ENCODE measurements at regions not wholly inside any gene's neighbourhood (a gene's known extent, or its start where the extent isn't known, plus 50 kb on each side); places are given as distances from the start of the nearest gene placed in this dataset.

DNA sequence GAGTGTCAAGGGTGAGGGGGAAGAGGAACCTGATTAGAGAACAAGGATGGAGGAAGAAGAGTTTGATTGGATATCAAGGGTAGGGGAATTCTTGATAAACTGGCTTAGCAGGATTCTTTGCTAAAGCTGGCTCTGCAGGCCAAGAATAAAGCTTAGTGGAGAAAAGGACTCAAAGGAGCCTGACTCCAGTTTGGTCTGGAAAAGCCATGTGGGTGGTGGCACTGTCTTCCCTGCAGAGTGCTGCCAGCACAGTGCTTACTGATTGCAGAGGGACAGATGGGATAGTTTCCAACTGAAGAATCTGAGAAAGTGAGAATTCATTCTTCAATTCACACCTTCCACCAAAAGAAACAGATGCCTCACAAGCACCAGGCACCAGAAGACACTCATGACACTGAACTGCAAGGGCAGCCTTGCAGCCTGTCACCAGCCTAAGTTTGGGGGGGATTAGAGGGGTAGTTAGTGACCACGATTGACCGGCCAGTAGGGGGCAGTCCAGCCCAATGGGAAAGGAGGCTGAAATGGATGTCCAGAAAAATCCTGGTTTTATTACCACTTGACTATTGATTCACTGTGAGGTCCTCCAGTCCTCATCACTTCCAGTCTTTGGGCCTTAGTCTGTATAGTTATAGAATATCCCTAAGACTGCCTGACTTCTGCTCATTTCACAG is 334.5 kb downstream of the SMAD2 start:
- no peak for DNase-seq

DNA sequence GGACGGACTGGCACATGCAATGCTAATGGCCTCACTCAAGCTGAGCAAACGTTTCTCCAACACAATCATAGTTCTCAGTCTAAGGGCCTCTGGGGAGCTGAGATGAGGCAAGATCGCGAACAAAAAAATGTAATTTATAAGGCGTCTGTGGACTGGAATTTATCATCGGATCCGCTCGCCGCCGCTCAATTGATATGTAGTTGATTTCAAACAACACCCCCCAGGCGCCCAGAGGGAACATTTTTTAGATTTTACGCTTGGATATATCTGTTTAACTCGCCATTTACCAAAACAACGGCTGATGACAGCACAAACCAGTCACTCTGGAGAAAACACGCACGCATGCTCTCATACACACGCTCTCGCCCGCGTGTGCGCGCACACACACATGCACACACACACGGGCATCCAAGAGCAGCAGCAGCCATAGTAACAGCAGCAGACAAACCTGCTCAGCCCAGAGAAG is 335.8 kb downstream of the SMAD2 start:
- no peak for DNase-seq

DNA sequence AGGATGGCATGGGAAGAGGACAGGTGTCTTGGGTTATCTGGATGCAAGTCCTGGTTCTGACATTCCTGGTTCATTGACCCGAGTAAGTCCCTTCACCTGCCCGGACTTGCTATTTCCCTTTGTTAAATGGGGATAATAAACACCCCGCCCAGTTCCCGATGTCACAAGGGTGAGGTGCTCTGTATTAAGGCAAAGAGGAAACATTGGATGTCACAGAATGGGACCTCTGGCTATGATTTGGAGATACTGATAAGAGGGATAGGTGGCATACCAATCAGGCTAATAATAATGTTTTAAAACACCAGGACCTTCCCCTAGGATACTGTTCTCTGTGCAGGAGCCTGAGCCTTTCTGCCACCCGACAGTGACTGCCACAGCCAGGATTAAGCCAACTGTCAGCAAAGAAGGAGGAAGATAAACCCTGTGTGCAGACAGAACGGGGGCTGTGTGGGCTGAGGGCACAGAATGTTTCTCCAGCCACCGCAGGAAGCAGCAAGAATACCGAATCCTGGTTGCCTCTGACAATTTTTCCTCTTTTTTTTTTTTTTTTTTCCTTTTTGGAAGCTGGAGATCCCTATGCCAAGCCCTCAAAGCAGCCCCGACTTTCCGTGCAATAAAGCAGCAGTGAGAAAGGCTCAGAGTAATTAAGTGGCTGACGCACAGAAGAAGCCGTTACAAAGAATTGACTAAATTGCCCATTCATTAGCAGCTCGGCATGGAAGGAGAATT is 336.6 kb downstream of the SMAD2 start:
- DNase-seq, result no peak

DNA sequence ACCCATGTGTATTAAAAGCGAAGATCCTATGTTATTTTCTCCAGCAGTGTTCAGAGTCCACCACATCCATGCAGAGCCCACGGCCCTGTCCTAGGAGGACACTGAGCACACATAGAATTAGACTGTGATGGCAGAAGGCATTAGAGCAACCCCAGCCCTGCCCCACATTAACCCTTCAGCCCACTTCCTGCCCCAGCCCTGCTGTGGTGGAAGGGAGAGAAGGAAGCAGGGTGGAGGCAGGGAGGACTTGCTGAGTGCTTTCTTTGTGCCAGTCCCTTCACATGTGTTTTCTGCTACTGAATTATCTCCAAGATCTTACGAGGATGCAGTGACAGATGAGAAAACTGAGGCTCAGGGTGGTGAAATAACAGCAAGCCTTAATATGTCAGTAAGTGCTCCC is 339.0 kb downstream of the SMAD2 start:
- no peak for DNase-seq

DNA sequence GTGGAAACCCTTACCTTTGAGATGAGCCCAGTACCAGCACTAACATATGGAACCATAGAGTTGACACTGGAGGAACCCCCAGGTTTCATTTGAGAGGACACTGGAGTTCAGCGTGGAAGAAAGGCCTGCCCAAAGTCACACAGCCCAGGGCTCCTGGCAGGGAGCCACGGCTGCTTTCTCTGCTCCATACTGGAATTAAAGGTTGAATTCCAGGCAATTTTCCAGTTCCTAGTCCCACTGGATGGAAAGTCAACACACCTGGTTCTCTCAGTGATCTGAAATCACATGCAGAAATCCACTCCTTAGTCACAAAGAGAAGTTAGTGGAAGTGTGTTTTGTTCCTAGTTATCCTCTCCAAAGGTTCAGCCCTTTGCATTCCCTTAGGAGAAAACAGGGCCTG is 336.1 kb upstream of the SKOR2 start:
- DNase-seq, result no peak

DNA sequence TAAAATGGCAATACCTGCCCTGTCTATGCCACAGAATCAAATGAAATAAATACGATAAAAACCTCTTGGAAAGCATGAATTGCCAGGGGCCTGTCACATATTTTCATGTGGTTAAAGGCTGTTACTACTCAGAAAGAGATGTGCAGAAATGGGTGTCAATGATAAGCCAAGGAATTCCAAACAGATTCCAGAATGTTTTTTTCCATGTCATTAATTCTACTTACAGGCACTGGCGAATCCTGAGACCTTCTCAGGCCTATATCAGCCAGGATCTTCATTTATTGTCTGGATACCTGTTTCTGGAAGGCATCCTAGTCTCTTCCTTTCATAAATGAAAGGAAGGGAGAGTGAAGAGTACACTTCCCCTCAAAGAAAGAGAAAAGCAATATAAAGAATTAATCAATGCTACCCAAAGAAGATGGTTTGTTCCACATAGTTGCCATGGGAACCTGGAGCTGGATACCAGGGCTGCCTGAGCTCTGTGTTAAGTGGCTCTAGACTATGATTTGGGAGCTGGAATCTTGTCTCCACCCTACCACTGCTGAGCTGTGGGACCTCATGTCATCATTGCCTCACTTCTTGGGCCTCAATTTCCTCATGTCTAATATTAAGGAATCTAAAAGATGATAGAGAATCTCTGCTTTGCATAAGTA is 335.1 kb upstream of the SKOR2 start:
- no peak for DNase-seq

DNA sequence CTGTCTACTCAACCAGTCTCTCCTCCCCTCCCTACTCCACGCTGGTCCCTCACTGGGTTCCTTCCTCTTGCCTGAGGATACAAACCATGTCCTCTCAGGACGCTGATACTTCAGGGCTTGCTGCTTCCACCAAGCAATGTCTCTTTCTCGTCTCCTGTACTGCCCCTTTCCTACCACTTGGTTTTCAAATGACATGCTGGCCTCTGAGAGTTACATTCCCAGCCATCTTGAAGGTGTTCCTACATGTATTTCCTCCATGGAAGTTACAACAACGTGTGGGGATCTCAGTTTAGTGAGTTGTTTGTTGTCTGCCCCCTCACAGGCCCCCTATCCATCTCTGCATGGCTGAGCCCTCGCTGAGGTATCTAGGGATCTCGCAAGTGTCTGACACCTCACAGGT is 334.5 kb upstream of the SKOR2 start:
- no peak for DNase-seq

DNA sequence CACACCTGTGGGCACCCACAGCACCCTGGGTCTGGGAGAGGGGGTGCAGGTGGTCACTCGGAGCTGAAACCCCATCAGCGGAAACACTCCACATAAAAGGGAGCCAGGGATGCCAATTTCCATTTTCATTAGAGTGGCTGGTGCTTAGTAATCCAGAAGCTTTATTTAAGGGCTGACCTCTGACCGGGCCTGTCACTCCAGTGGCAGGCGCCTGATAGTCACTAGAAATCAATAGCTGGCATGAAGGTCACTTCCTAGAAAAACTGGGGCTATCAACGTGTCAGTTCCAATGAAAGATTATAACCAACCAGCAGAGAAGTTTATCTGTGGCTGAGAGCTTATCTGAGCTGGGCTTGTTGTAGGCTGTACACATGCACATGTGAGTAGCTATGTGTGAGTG is 333.7 kb upstream of the SKOR2 start:
- no peak for DNase-seq

DNA sequence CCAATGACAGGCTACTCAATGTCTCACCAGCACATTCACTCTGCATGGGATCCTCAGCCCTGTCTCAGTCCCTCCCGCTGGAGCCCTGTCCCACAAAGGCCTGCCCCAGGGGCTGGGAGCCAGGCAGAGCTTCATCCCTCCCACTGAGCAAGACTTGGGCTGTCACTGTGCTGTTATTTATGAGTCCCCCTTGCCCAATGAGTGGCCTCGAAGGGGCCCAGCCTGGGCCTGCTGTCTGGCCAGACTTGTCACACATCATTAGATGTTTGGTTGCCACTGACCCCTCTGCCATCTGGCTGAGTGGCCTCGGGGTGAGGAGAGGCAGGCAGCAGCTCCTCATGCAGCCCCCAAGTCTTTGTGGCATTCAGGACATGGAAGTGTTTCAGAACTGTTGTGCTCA is 330.6 kb upstream of the SKOR2 start:
- no peak for DNase-seq

DNA sequence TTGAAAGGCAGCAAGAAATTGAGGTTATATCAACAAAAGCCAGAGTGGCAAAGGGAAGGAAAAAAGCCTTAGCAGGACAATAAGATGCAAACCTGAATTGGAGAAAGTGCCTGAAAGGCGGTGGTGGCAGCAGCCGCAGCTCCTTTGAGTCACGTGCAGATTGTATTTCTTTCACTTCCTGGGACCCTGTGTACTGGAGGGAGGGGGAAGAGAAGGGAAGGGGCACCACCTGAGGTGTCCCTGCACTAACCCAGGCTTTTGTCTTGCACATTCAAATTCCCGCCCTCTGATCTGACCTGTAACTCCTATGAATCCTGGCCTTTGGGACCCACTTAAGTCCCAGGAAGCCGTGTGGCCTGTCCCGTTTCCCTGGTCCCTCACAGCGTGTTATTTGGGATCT is 326.1 kb upstream of the SKOR2 start:
- DNase-seq, result no peak

DNA sequence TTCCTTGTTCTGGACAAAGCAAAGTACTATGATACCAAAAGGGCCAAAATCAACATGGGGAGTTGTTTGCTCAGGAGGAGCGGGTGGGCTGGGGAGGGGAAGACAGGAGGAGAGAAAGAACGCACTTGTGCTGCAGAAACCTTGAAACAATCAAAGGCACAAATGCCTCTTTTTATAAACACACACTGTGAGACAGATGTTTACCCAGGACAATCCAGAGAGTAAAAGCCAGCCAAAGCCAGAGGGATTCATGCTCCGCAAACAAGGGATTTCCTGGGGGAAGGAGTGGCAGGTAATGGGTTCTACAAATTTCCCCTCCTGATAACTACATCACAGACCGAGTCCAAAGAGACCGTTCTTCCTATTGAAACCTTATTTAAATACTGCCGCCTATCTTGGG is 323.5 kb upstream of the SKOR2 start:
- no peak for DNase-seq

DNA sequence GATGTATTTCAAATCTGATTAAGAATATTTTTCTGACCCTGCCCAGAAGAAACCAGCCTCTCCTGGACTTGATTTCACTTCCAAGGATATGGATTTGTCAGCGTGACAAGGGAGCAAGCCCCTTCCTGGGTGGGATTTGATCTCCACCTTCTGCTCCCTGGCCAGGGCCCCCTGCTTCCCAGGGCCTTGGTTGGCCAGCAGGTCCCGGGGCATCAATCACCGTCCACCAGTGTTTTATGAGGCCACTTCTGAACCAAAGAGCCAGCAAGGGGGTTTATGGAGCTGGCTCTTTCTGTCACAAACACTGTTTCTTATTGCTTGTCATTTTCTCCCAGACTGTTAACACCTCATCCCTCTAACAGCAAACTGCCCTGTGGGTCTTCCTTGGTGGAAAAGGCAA is 320.5 kb upstream of the SKOR2 start:
- DNase-seq, result no peak

DNA sequence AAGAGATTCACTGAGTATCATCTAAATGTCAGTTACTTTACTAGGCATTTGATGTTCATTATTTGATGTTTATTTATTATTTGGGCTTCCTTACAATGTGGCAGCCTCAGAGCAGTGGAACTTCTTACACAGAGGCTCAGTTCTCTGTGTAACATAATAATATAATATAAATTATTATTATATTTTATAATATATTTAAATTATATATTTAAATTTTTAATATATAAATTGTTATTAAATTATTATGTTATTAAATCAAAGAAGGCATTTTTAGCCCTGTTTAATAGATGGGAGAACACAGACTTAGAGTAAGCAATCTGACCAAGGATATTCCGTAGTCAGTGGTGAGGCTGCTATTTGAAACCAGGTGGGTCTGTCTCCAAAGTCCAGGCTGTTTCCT is 315.3 kb upstream of the SKOR2 start:
- no peak for DNase-seq

DNA sequence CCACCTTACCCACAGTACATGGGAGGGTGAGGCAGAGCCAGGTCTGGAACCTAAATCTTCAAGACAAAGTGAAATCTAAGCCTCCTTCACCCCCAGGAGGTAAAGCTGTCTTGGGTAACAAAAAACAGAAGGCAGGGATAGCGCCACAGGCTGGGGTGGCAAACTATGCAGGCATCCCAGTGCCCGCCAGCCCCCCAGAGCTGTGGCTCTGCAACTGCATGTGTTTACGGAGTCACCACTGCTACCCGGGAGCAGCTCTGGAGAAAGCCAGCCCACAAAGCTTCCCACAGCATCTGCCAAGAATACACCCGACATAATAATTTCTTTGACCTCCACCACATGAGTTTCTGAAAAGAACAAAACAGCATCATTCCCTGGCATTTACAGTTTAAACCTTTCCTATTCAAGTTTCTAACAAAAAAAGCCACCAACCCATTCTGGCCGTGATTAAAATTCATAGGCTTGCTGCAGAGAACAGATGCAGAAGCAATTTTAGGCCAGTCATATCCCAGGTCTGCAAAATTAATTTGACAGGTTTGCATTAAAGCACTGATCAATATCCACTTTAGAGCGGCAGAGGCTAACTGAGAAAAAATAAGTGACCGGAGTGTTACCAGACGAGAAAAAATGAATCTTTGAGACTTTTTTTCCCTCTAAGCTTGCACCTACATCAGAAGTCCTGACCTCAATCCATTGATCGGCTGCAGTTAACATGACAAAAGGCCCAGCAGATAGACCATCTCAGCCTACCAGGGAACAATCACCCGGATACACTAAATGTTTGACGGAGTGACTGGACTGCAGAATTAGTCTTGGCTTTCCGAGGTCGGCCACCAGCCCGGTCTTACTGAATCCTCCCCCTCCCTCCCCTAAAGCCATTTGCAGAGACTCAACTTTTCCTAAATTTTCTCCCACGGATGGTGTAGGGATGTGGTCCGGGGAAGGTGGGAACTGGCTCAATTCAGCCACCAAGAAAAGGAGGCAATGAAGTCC is 309.6 kb upstream of the SKOR2 start:
- DNase-seq, result no peak

DNA sequence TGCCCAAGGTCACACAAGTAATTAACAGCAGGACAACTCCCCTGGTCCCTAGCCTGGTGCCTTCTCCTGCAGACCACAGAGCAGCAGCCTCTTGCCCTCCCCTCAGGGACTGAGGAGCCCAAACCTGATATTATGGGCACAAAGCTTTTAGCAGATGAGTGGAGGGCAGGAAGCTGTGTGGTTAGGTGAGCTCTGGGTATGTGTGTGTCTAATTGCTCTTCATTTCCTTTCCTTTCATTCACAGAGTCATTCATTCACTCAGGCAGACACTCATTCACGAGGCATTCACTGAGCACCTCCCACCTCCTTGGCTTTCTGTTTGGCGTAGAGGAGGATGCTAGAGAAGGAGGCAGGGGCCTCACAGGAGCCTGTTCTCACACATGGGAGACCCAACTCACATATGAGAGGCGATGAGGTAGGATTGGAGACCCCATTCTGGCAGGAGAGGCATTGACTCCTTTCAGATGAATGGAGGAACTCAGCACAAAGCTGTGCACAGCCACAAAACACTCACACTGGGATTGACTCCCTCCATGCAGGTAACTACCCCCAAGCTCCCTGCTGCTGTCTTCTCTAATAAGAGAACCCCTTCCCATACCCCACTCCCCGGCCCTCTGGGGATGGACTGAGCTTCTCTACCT is 306.8 kb upstream of the SKOR2 start:
- no peak for DNase-seq

DNA sequence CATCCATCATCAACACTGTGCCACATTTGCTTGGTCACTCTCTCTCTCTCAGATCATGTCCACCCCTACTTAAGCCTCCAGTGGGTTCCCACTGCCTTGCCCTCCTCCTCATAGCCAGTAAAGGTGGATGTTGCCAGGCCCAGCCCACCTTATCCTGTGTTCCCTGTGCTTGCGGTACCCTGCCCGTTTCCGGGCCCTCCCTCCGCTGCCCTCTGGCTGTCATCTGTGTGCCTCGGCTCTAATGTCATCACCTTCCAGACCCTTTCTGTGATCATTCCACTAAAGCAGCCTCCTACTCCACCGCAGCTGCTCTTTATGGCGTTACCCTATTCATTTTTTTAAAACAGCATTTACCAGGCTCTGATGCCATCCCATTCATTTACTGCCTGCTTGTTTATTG is 305.7 kb upstream of the SKOR2 start:
- DNase-seq, result no peak

DNA sequence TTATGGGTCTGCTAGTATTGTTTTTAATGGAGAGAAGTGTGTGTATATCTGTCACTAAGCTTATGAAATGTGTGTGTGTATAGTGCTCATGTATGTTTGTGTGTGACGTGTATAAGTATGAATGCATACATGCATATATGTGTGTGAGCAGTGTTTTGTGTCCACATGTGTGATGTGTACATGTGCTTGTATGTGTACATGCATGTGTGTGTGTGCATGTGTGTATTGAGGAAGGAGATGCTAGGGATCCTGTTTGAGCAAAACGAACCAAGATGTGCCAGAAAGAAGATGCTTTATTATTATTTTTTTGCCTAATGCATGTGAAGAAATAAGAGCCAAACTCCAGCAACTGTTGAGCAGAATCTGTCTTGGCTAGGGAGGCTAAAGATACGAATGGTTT is 301.3 kb upstream of the SKOR2 start:
- no peak for DNase-seq

DNA sequence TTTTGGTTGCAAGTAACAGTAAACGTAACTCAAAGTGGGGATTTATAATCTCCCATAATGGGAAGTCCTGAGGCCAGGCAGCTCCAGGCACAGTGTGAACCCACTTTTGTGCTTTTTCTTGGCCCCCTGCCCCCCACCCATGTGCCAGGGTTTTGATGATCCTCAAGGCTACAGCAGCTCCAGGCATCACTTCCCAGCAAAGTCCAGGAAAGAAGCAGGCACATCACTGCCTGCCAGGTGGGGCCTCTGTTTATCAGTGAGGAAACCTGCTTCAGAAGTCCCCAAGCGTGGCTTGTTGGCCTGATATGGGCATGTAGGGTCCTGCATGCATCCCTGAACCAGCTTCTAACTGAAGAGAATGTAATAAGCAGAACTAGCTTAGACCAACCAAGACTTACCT is 299.2 kb upstream of the SKOR2 start:
- no peak for DNase-seq

DNA sequence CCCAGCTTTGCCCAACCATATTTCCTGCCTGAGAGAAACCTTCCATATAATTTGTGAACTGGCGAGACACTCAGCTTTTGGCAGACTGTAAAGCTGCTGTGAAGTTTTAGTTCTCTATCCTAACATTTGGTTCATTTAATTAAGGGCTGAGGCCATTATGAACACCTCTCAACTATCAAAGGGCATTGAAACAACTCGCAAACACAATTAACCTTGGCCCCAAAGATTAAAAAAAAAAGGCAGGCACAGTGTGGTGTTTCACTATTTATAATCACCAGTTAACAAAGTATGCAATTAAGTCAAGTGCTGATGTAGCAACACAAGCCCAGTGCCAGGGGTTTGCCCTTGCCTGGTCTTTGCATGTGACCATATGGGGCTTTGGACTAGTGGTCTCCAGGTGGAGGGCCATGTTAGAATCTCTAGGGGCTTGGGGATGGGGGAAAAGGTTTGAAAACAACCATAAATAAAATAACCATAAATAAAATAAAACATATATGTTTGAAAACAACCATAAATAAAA is 297.6 kb upstream of the SKOR2 start:
- DNase-seq, result no peak

DNA sequence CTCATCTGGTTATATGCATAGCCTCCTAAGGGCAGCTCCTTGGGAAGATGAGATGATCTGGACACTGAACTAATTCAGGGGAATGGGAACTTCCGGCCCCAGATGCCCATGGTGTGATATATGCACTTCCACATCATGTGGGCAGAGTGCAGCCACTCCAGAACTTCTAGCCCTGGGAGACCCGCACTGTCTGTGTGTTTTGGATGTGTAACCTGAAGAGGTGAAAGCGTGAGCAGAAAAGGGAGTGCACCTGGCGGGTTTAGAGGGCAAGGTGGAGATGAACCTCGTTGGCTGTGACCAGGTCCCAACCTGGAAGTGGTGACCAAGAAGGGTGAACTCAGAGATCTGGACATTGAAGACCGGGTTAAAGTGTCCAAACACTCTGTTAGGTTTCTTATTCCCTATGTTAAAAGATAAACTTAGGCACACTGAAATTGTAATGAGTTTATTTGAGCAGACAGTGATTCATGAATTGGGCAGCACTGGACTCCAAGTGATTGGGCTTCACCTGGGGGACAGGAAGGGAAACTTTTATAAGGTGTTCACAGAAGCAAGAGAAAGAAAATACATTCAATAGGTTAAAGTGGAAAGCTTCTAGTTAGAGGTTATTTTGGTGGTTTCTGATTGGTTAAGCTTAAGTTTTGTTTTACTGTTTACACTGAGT is 296.2 kb upstream of the SKOR2 start:
- DNase-seq, result no peak

DNA sequence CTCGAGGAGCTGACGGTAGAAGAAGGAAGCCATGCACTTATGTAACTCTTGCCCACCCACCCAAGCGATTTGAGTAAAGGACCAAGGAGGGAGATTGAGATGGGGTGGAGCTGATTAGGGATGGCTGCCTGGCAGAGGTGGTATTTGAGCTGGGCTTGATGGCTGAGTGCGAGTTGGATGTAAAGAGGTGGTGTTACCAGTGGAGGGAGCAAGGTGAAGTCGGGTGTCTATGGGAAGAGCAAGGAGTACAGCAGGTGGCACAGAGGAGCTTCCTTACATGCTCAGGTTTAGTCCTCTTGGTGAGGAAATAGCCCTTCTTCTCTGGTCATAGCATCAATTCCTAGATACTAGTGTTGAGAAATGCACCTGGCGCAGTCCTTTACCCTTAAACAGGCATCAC is 294.2 kb upstream of the SKOR2 start:
- DNase-seq, result no peak
